ENCODE measurements at regions not wholly inside any gene's neighbourhood (a gene's known extent, or its start where the extent isn't known, plus 50 kb on each side); places are given as distances from the start of the nearest gene placed in this dataset.

DNA sequence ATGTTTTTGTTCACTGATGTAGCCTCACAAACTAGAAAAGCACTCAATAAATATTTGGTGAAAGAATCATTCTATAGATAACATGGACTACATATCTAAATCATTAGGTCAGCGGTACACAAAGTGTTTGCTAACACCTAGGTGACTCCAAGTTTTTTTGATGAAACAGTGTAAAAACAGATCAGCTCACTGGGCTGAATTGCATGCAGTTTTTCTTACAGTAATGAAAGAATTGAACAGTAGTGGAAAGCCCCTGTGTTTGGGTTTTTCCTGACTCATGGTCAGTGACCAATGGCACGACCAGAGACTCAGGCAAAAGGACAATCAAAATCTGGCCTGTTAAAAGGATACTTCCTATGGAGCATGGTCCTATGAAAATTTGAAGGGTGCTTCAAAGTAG lies 384.3 kb upstream of the EPHA6 start:
- Mint-ChIP-seq H3K27me3 (ENCODE audit: insufficient read depth, unreplicated experiment) (no peaks in the 10 kb centered on the region), H3K27ac (ENCODE audit: unreplicated experiment) (no peak overlapping the region), H3K4me3 (ENCODE audit: unreplicated experiment) (no peak overlapping the region), H3K36me3 (ENCODE audit: insufficient read depth, unreplicated experiment) (no peaks in the 10 kb centered on the region), H3K9me3 (ENCODE audit: unreplicated experiment) (no peaks in the 10 kb centered on the region), H3K4me1 (ENCODE audit: low read depth, unreplicated experiment) (no peaks in the 10 kb centered on the region)
- ChIA-PET CTCF (no interaction called here), POLR2A (no interaction called here)
- H3K36me3 ChIP-seq (ENCODE audit: control insufficient read depth, insufficient read depth, low read length) = no peaks in the 10 kb centered on the region
- intact Hi-C loops (cut with micrococcal nuclease; ENCODE audit: unreplicated experiment) = no loop called here
- H3K27me3 ChIP-seq (replicated peaks; ENCODE audit: control insufficient read depth, insufficient read depth, low read length) = no peaks in the 10 kb centered on the region
- no peak for DNase-seq
- TF ChIP-seq, protein P1, sequence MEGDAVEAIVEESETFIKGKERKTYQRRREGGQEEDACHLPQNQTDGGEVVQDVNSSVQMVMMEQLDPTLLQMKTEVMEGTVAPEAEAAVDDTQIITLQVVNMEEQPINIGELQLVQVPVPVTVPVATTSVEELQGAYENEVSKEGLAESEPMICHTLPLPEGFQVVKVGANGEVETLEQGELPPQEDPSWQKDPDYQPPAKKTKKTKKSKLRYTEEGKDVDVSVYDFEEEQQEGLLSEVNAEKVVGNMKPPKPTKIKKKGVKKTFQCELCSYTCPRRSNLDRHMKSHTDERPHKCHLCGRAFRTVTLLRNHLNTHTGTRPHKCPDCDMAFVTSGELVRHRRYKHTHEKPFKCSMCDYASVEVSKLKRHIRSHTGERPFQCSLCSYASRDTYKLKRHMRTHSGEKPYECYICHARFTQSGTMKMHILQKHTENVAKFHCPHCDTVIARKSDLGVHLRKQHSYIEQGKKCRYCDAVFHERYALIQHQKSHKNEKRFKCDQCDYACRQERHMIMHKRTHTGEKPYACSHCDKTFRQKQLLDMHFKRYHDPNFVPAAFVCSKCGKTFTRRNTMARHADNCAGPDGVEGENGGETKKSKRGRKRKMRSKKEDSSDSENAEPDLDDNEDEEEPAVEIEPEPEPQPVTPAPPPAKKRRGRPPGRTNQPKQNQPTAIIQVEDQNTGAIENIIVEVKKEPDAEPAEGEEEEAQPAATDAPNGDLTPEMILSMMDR (IDR thresholded peaks at IDR 0.05; ENCODE audit: insufficient read depth in 1 of 2, low read depth in 1 of 2, low read length in 1 of 2, severe bottlenecking in 1 of 2, unreplicated experiment in 1 of 2) = no peak
- H3K9me3 ChIP-seq = no peaks in the 10 kb centered on the region
- no peaks in the 10 kb centered on the region for H3K4me1 ChIP-seq
- BruUV-seq (replicated peaks) = no TSS peak
- no peak overlapping the region for H3K4me3 ChIP-seq (ENCODE audit: low read depth, low read length)

DNA sequence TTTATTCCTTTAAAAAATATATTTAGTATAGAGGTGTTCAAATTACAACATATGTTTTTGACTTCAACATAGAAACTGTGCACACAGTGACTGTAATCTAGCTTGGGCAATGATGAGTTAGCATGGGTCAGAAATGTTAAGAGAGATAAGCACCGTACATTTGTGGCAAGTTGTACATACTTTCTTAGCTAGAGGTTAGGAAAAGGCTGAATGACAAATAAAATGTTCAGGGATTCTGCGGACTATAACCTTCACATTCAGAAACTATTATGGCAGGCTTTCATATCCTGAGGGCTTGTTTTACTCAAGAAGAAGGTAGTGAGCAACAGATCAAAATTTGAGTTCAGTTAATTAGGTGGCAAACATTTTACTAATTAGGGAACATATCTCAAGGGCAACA lies 379.7 kb upstream of the EPHA6 start:
- ChIA-PET POLR2A (no interaction called here), CTCF (no interaction called here)
- H3K27me3 ChIP-seq (replicated peaks; ENCODE audit: control insufficient read depth, insufficient read depth, low read length) = no peaks in the 10 kb centered on the region
- H3K27me3 Mint-ChIP-seq (ENCODE audit: insufficient read depth, unreplicated experiment) = no peaks in the 10 kb centered on the region
- H3K27ac Mint-ChIP-seq (ENCODE audit: unreplicated experiment) = no peak overlapping the region
- TF ChIP-seq, protein P1 (IDR thresholded peaks at IDR 0.05; ENCODE audit: insufficient read depth in 1 of 2, low read depth in 1 of 2, low read length in 1 of 2, severe bottlenecking in 1 of 2, unreplicated experiment in 1 of 2) = no peak
- no peaks in the 10 kb centered on the region for H3K9me3 ChIP-seq
- BruUV-seq (replicated peaks) = no TSS peak
- H3K36me3 Mint-ChIP-seq (ENCODE audit: insufficient read depth, unreplicated experiment) = no peaks in the 10 kb centered on the region
- no peak overlapping the region for H3K4me3 Mint-ChIP-seq (ENCODE audit: unreplicated experiment)
- intact Hi-C loops (cut with micrococcal nuclease; ENCODE audit: unreplicated experiment) = no loop called here
- no peaks in the 10 kb centered on the region for H3K4me1 ChIP-seq
- no peak overlapping the region for H3K4me3 ChIP-seq (ENCODE audit: low read depth, low read length)
- H3K9me3 Mint-ChIP-seq (ENCODE audit: unreplicated experiment) = no peaks in the 10 kb centered on the region
- no peak for DNase-seq
- H3K36me3 ChIP-seq (ENCODE audit: control insufficient read depth, insufficient read depth, low read length) = no peaks in the 10 kb centered on the region
- no peaks in the 10 kb centered on the region for H3K4me1 Mint-ChIP-seq (ENCODE audit: low read depth, unreplicated experiment)

DNA sequence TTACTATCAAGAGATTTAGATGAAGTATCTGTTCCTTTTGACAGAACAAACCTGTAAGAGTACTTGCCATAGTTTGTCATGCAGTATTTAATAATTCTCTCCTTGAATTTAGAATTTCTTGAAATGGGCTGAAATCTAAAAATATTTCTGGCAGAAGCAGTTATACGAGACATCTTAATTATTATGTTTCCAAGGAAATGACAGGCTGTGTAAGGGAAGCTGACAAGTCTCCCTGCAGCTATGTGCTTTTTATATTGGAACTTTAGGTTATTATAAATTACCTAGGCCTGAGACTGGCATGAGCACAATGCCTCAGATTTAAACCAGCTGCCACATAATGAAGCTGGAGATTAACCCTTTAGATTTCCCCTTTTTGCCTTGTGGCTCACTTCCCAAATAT lies 365.0 kb upstream of the EPHA6 start:
- TF ChIP-seq, protein P1 (IDR thresholded peaks at IDR 0.05; ENCODE audit: insufficient read depth in 1 of 2, low read depth in 1 of 2, low read length in 1 of 2, severe bottlenecking in 1 of 2, unreplicated experiment in 1 of 2) = no peak
- no peaks in the 10 kb centered on the region for H3K27me3 ChIP-seq (replicated peaks; ENCODE audit: control insufficient read depth, insufficient read depth, low read length)
- Mint-ChIP-seq H3K27me3 (ENCODE audit: insufficient read depth, unreplicated experiment) (no peaks in the 10 kb centered on the region), H3K27ac (ENCODE audit: unreplicated experiment) (no peak overlapping the region), H3K4me3 (ENCODE audit: unreplicated experiment) (no peak overlapping the region), H3K4me1 (ENCODE audit: low read depth, unreplicated experiment) (peaks cover 7% of the 10 kb centered on the region), H3K9me3 (ENCODE audit: unreplicated experiment) (no peaks in the 10 kb centered on the region), H3K36me3 (ENCODE audit: insufficient read depth, unreplicated experiment) (no peaks in the 10 kb centered on the region)
- no TSS peak for BruUV-seq (replicated peaks)
- no peaks in the 10 kb centered on the region for H3K9me3 ChIP-seq
- H3K36me3 ChIP-seq (ENCODE audit: control insufficient read depth, insufficient read depth, low read length) = no peaks in the 10 kb centered on the region
- DNase-seq = no peak
- CTCF ChIA-PET = no interaction called here
- intact Hi-C loops (cut with micrococcal nuclease; ENCODE audit: unreplicated experiment) = no loop called here
- H3K4me3 ChIP-seq (ENCODE audit: low read depth, low read length) = no peak overlapping the region
- no peaks in the 10 kb centered on the region for H3K4me1 ChIP-seq
- POLR2A ChIA-PET = no interaction called here

Data from Caco-2 (cell line).